GM18868 (cell line): ENCODE measurements at regions not wholly inside any gene's neighbourhood (a gene's known extent, or its start where the extent isn't known, plus 50 kb on each side); places are given as distances from the start of the nearest gene placed in this dataset.
A peak's percentile ranks its signal among the peaks of the same experiment; 100 is the strongest.
"Not testable (repeated sequence)": the region's sequence is repeated elsewhere in the genome, so short reads cannot be mapped to it uniquely, and the experiment has no call there.

Experiments
- ATAC-seq: cut with Tn5 transposase; IDR thresholded peaks from one replicate; pipeline ENCODE4 v1.9.1; 2021; ENCODE audit warnings: mild to moderate bottlenecking, moderate library complexity; ENCODE audit not compliant: unreplicated experiment

DNA sequence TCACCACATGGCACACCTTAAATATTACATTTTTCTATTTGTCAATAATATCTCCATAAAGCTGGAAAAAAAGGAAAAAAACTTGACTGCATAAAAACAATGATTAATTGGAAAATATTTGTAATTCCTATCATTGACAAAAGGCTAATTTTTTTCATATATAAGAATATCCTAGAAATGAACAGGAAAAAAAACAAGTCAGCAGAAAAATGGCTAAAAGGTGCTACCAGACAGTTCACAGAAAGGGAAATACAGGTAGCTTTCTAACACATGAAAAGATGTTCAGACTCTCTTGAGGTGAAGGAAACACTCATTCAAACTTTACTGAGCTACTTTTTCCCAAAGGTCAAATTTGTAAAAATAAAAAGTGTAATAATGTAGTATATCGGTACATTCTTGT, 104.1 kb upstream of the SCAF8 start:
- ATAC-seq: no peak

DNA sequence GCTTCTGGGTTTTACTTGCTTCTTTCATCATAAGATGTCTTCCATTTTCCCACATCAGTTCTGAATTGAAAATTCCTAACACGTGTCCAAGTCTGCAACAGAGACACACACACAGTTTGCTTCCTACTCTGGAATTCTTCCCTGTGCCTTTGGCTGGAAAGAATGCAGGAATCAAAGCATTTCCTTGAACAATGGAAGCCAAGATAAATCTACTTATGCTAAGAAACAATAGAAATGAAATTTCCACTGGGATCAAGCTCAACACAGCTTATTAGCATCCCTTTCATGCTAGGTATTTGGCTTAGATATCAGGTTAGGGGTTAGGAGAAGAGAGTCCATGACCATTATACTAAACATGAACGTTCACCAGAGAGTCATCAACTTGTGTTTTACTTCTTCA, 101.1 kb upstream of the SCAF8 start:
- no peak for ATAC-seq

DNA sequence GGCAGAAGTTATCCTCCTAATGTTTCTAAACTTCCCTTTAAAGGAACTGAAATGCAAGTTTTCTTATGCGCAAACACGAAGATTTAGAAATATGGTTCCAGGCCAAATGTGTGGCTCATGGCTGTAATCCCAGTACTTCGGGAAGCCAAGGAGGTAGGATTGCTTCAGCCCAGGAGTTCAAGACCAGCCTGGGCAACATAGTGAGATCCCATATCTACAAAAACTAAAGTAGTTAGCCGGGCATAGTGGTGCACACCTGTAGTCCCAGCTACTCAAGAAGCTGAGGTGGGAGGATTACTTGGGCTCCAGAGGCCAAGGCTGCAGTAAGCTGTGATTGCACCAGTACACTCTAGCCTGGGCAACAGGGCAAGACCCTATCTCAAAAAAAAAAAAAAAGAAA, 95.8 kb upstream of the SCAF8 start:
- ATAC-seq: no peak

DNA sequence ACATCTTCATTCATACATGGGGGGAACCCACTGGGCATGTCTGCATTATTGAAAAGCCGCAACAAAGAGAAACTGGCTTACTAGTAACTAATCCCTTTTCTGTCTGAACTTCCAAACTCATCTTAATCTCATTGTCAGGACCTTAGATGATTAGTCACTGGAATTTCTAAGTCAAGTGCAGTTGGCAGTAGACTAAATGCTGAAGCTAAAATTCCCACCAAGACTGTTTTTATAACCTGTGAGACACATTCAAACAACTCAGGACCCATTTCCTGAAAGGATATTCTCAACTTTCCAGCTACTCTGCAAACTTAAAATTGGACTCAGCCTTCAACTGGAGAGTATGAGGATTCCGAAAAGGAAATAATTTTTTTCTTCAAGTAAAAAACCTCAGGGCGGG, 94.8 kb upstream of the SCAF8 start:
- ATAC-seq: no peak

DNA sequence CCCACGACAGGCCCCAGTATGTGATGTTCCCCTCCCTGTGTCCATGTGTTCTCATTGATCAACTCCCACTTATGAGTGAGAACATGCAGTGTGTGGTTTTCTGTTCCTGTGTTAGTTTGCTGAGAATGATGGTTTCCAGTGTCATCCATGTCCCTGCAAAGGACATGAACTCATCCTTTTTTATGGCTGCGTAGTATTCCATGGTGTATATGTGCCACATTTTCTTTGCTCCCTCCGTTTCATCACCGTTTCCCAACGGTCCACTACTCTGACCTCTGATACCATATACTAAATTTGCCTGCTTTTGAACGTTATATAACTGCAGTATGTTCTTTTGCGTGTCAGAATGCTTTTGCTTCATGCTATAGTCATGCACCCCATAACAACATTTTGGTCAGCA, 94.0 kb upstream of the SCAF8 start:
- ATAC-seq: not testable (repeated sequence)

DNA sequence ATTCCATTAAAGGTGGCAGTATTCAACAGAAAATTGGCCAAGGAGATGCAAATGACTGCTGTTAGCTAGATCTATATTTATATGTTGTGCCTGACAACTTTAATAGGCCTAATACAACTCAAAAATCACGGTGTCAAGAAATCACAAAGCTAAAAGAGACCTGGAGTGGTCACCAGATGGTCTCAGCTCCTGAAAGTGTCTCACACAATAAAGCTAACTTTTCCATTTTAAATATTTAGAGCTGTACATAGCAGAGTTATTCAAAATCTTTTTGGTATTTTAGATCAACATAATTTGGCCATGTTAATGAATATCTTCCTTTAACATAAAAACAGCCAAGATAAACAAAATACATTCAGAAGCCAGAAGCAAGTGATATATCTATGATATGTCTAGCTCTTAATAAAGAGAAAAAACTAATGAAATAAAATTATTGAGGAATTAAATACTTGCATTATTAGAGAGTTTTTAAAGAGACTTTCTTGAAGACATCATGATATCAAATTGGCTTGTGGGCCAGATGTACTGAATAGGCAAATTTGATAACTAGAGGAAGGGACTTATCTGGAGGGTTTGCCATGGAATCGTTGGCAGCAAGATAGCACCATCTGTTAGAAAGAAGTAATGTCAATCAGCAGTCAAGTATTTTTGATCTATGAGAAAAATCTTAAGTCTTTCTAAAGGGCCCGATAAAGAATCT, 84.9 kb upstream of the SCAF8 start:
- ATAC-seq: no peak

DNA sequence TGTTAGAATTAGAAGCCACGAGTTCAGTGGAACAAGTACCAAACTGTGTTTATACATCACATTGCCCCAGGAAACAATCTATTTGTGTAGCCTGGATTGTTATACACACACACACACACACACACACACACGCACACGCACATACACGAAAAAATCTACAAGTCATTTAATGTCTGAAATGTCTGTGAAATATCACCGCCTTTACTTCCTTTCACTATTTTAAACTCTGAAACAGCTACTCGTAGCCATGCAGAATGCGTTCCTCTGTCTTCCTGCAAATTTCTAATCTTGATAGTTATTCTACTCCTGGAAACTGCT, 84.4 kb upstream of the SCAF8 start:
- no peak for ATAC-seq

DNA sequence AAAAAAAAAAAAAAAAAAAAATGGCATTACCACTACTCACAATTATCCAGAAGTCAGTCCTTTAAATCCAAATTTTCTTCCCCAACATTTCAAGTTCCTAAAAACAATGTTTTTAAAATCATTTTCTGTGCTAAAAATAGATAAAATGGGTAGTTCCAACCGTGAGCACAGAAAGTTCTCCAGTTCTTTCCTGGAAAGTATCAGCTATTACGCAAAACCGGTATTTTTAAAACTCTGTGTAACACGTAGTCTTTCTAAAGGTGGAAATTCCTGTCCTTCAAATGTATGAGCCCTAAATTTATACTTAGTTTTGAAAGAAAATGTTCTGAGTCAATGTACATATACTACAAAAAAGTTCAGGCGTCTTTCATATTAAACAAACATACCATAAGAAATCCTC, 83.5 kb upstream of the SCAF8 start:
- ATAC-seq: no peak

DNA sequence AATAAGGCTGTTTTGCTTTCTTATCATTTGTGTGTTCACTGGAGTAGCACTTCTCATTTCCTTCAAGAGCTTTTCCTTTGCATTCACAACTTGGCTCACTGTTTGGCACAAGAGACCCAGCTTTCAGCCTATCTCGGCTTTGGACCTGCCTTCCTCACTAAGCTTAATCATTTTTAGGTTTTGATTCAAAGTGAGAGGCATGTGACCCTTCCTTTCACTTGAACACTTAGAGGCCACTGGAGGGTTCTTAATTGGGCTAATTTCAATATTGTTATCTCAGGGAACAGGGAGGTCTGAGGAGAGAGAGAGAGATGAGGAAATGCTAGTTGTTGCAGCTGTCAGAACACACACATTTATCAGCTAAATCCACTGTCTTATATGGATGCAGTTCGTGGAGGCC, 82.9 kb upstream of the SCAF8 start:
- no peak for ATAC-seq

DNA sequence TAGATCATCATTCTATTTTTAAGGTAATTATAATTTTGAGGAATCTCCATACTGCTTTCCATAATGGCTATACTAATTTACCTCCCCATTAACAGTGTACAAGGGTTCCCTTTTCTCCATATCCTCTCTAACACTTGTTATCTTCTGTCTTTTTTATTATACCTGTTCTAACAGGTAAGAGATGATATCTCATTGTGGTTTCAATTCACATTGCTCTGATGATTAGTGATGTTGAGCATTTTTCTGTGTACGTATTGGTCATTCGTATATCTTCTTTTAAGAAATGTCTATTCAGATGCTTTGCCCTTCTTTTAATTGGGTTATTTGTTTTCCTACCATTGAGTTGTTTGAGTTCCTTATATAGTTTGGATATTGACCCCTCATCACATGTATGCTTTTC, 81.6 kb upstream of the SCAF8 start:
- ATAC-seq: no peak

DNA sequence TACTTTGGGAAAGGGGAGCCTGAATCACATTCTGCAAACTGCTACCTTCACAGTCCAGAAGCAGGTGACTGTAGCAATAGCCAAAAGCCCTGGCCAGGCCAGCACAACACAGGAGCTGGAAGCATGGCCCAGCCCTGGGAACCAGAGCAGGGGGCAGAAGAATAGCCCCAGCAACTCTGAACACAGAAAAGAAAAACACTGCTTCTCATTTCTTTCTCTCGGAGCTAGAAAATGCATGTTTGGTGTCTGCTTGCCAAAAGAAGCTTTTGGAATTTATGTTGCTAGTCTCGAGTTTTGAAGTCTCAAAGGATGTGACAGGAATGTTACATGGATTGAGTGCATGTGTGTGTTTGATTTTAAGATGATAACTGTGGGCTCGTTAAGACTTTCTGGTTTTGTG, 79.8 kb upstream of the SCAF8 start:
- ATAC-seq: no peak

DNA sequence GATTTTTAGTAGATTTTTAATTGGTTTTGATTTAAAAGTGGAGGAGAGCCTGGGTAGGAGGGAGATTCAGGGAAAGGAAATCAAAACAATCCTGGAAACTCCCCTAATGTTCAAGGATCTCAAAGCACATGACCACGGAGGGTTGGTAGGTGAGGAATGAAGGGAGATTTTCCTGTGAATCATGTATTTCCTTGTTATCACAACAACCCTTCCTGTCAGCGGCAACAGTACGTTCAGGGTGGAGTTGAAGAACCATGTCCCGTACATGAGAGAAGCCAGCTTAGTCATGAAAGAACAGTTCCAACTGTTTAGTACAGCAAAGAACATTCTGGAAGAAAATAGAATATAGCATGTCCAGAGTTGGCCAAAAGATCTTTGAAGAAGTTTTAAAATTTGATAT, 79.4 kb upstream of the SCAF8 start:
- ATAC-seq: no peak

DNA sequence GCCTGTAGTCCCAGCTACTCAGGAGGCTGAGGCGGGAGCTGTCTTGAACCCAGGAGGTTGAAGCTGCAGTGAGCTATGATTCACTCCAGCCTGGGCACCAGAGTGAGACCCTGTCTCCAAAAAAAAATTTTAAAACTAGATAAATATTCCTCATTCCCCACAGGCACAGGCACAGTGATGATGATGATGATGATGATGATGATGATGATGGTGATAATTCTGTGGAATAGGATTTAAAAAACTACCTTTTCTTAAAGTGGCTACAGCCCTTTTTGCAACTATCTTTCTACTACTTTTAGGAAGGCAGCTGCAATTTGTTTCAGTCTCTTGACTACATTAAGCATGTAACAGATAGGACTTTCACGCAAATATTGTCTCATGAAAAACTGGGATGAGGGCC, 76.6 kb upstream of the SCAF8 start:
- no peak for ATAC-seq

DNA sequence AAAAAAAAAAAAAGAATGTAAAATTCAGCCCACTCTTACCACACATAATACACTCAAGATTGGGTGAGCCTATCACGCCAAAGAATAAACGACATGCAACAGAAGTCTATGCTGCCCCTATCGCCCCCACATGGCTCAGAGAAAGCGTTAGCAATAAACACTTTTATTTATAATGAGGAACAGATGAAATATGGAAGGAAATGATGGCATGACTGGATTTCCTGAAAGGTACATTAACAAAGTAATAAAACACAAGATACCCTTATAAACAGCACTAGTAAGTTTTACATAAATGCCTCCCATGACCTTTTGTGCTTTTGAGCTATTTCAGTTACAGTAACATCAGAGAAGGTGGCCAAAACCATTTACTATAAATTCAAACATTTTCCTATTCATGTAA, 71.4 kb upstream of the SCAF8 start:
- ATAC-seq: no peak

DNA sequence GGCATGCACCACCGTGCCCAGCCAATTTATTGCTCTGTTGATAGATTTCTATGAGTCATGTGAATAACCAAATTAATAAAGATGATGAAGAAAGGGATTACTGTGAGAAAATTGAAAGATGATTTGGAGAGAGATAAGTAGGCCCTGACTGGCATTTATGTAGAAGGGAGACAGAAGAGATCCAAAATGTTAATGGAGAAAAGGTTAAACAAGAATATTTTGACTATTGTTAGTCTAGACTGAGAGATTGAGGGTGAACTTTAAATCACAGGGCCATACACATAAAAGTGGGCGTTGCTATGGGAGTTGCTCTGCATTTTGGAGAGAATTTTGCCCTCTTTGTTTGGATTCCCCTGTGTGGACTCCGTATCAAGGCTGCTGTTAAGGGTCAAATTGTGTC, 68.9 kb upstream of the SCAF8 start:
- no peak for ATAC-seq

DNA sequence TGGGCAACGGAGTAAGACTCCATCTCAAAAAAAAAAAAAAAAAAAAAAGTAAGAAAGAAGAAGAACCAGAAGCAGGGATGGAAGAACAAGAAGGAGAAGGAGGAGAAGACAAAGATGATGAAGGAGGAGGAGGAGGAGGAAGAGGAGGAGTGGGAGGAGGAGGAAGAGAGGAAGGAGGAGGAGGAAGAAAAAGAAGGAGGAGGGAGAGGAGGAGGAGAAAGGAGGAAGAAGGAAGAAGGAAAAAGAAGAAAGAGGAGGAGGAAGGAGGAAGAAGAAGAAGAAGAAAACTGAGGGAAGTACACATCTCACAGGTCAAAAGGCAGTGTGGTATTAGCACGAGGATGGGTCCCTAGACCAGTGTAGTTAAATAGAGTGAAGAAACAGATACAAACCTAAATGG, 65.1 kb upstream of the SCAF8 start:
- ATAC-seq: no peak

DNA sequence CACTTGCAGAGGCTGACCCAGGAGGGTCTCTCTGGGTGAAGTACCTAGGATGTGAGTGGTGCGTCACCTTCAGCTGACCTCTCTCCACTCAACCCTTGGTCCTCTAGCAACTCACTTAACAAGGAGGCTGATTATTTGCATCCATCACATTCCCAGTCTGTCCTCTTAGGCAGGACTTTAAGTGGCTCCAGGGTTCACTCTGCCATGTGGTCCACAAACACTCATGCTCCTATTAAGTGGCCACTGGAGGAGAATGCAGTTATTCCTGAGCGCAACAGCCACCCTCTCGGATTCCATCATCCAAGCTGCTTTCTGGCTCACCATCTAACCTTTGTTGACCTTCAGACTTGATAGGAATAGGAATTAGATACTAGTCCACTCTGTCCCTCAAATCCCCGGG, 61.1 kb upstream of the SCAF8 start:
- no peak for ATAC-seq

DNA sequence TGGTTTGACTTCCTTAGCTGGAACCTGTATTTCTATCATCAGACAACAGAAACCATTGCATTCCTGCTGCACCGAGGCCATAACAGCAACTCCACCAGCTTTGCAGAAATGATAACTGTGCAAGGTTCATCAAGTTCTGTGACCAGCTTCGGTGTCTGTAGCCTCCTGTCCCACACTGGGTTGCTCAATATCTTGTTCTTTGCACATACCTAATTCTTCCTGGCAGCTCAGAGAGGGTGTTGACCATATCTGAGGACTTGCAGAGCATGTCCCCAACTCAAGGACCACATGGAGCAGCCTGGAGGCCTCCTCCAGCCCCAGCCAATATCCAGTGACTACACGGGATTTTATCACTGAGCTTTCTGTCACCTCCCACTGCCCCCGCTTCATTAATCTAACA, 59.3 kb upstream of the SCAF8 start:
- ATAC-seq: no peak

DNA sequence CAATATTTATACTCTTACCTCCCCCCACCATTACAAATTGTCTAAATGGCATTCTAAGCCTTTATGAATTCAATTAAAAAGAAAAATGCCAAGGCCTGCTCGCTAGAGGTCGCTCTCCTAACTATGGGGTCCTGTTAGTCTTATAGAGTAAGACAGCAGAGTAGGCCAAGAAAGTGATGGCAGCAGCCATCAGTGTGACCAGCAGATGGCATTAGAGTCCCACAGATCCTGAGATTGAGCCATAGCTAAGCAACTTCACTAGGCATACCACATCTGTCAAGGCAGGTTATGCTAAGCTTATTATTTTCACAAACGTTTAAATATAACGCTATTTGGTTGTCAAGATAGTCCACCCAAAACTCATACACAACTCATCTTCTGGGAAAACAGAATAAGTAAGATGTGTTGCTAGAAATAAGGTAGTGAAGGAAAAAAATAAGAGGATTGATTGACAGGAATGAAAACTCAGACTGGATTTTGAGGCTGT, 57.6 kb upstream of the SCAF8 start:
- peak; percentile 100 for ATAC-seq

DNA sequence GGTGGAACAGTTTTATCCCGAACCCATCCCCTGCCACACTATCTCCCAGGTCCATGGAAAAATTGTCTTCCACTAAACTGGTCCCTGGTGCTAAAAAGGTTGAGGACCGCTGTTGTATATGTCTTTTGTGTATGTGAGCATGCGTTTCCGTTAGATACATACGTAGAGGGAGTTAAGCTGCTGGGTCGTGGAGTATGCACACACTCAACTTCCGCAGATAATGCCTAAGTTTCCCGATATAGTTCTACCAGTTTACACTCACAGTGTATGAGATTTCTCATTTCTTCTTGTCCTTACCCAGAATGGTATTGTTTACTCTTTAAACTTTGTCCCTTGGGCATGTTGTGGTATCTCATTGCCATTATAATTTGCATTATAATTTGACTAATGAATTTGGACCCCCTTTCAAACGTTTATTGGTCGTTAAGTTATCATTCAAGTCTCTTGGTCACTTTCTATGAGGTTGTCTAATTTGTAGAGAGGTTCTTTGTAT, 50.5 kb upstream of the SCAF8 start:
- ATAC-seq: no peak
